ENCODE measurements at regions not wholly inside any gene's neighbourhood (a gene's known extent, or its start where the extent isn't known, plus 50 kb on each side); places are given as distances from the start of the nearest gene placed in this dataset.

GRCh38 chr12:27382924-27383323, 50.3 kb downstream of the BMAL2 start:
- DNase-seq (ENCODE audit: low read depth) = no peak

- peak; percentile 42 for DNase-seq (ENCODE audit: low read depth)
Observed at GRCh38 chr12:27383429-27384260, 51.0 kb downstream of the BMAL2 start.

- no peak for DNase-seq (ENCODE audit: low read depth)
Observed at GRCh38 chr12:27384261-27384590, 51.6 kb downstream of the BMAL2 start.

- no peak for DNase-seq (ENCODE audit: low read depth)
Observed at GRCh38 chr12:27385766-27386564, 53.3 kb downstream of the BMAL2 start.

GRCh38 chr12:27387473-27387872, 54.8 kb downstream of the BMAL2 start:
- no peak for DNase-seq (ENCODE audit: low read depth)

GRCh38 chr12:27388650-27389049, 56.0 kb downstream of the BMAL2 start:
- DNase-seq (ENCODE audit: low read depth) = no peak

- DNase-seq (ENCODE audit: low read depth) = no peak
Observed at GRCh38 chr12:27394676-27395075, 51.9 kb upstream of the SMCO2 start.

- no peak for DNase-seq (ENCODE audit: low read depth)
Observed at GRCh38 chr12:27396216-27396815, 50.2 kb upstream of the SMCO2 start.
